Body of pancreas (tissue), 4 donors: ENCODE measurements at regions not wholly inside any gene's neighbourhood (a gene's known extent, or its start where the extent isn't known, plus 50 kb on each side); places are given as distances from the start of the nearest gene placed in this dataset.

Experiments used
- CTCF ChIP-seq, 7 experiments: fragments of 450-650 bp in 4 of 7; fragments of 200-600 bp in 3 of 7; sonication (generic) in 3 of 7; IDR thresholded peaks; one replicate each; pipeline ENCODE4 v1.5.1; 2016 to 2019; ENCODE audit warnings: antibody characterized with exemption in 7 of 7
- POLR2A ChIP-seq, 3 donors: fragments of 450-650 bp; IDR thresholded peaks; one replicate each; pipeline ENCODE4 v1.6.1; 2016; ENCODE audit warnings: antibody characterized with exemption in 3 of 3, mild to moderate bottlenecking in 2 of 3

- TF ChIP-seq CTCF (IDR thresholded peaks at IDR 0.05) (no peak), POLR2A (IDR thresholded peaks at IDR 0.05) (no peak)
Observed at GRCh38 chr22:27666272-27666997, 135.1 kb downstream of the MN1 start.
